Activated B cell treated with CpG ODN at 0.5 μM for 24 hours (primary cell): ENCODE measurements at regions not wholly inside any gene's neighbourhood (a gene's known extent, or its start where the extent isn't known, plus 50 kb on each side); places are given as distances from the start of the nearest gene placed in this dataset.

Experiments used
- ATAC-seq: fragments of 200-7000 bp; cut with Tn5 transposase; one replicate; pipeline ENCODE4 v1.10.0; 2021; ENCODE audit warnings: low read depth, mild to moderate bottlenecking, moderate library complexity
- CTCF ChIA-PET: fragments of 350-600 bp; sonication (Branson Sonifier 250); formaldehyde crosslinking; loops from one replicate; lab custom pipeline; 2021; ENCODE audit warnings: antibody characterized with exemption; lab: Charles Lee
- POLR2A ChIA-PET: fragments of 350-600 bp; sonication (Branson Sonifier 250); formaldehyde crosslinking; loops from one replicate; lab custom pipeline; 2021; ENCODE audit warnings: antibody characterized with exemption; lab: Charles Lee
- DNase-seq: peaks from one replicate; pipeline ENCODE4 v3.0.0; 2022
- H3K27ac Mint-ChIP-seq: one replicate; pipeline ENCODE4 v1.8.0; 2020; ENCODE audit warnings: mixed read lengths
- H3K27me3 Mint-ChIP-seq: one replicate; pipeline ENCODE4 v1.8.0; 2021; ENCODE audit warnings: mixed read lengths
- H3K36me3 Mint-ChIP-seq: one replicate; pipeline ENCODE4 v1.8.0; 2021; ENCODE audit warnings: low read depth, mixed read lengths
- H3K4me1 Mint-ChIP-seq: one replicate; pipeline ENCODE4 v1.8.0; 2021; ENCODE audit warnings: mixed read lengths
- H3K4me3 Mint-ChIP-seq: one replicate; pipeline ENCODE4 v1.8.0; 2020; ENCODE audit warnings: mild to moderate bottlenecking, mixed read lengths
- H3K9me3 Mint-ChIP-seq: one replicate; pipeline ENCODE4 v1.8.0; 2020; ENCODE audit warnings: mixed read lengths
- intact Hi-C: fragments of 100-400 bp; cut with micrococcal nuclease; formaldehyde crosslinking; loops from one replicate; pipeline ENCODE4 v1.15.1; 2024
- TF ChIP-seq, protein P1 (sequence below): fragments of 200-600 bp; IDR thresholded peaks from one replicate; pipeline ENCODE4 v1.8.0; 2022; ENCODE audit warnings: antibody characterized with exemption, mild to moderate bottlenecking

DNA sequence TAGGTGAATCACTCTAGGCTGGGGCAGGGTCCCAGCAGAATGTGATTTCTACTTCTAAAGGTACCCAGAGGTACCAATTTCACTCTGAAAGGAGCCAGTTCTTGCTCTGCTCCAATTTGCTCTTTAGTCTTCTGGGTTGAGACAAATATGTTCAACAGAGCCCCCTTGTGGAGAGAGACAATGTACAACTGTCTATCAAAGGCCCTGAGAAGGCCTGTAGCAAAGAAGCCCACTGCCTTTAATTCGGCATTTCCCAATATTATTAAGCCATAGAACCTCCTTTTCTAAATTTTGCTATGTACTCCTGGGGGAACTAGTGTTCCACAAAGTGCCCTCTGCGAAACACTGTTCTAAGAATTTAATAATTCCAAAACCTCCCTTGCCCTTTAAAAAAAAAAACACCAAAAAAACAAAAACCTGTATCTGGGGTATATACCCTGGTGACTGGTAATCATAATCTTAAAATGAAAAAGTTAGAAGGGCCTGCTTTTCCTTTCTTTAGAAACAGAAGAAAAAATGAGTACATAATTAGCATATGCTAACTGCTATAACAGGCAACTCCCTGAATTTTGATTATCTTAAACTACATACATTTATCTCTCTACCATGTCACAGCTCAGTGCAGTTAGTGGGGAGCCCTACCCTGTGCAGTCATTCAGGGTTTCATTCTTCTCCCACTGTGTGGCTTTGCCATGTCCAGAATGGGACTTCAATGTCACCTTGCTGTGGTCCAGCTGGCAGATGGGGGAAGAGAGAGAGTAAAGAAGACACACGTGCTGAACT lies 160.9 kb upstream of the BMPER start:
- CTCF ChIA-PET: no interaction called here
- ATAC-seq (no peak), DNase-seq (no peak)
- H3K27me3 Mint-ChIP-seq: no peaks in the 10 kb centered on the region
- H3K9me3 Mint-ChIP-seq: peaks cover 3% of the 10 kb centered on the region
- intact Hi-C loops: loop anchor here (2.0 kb wide), 1 partner anchor 322 kb away; no protein-coding TSS in a partner anchor
- no peaks in the 10 kb centered on the region for H3K4me1 Mint-ChIP-seq
- POLR2A ChIA-PET: no interaction called here
- H3K4me3 Mint-ChIP-seq: no peak overlapping the region
- TF ChIP-seq, protein P1, sequence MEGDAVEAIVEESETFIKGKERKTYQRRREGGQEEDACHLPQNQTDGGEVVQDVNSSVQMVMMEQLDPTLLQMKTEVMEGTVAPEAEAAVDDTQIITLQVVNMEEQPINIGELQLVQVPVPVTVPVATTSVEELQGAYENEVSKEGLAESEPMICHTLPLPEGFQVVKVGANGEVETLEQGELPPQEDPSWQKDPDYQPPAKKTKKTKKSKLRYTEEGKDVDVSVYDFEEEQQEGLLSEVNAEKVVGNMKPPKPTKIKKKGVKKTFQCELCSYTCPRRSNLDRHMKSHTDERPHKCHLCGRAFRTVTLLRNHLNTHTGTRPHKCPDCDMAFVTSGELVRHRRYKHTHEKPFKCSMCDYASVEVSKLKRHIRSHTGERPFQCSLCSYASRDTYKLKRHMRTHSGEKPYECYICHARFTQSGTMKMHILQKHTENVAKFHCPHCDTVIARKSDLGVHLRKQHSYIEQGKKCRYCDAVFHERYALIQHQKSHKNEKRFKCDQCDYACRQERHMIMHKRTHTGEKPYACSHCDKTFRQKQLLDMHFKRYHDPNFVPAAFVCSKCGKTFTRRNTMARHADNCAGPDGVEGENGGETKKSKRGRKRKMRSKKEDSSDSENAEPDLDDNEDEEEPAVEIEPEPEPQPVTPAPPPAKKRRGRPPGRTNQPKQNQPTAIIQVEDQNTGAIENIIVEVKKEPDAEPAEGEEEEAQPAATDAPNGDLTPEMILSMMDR: no peak
- no peak overlapping the region for H3K27ac Mint-ChIP-seq
- no peaks in the 10 kb centered on the region for H3K36me3 Mint-ChIP-seq

DNA sequence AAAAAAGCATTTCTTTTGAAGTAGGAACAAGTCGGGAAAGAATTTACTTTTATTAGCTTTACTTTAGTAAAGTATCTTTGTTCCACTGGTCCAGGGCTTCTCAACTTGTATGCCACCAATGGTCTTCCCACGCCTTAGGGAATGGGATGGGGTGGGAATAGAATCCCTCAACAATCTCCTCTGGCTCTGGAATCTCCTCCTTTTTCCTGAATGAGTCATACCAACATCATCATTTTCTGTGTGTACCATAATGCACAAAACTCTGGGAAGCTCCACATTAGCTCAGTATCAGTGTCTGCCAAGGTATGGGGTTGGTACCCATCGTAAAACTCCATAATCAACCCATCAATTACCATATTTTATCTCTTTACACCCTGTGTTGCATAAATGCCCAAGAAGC lies 159.4 kb upstream of the BMPER start:
- DNase-seq (no peak), ATAC-seq (no peak)
- H3K4me3 Mint-ChIP-seq: no peak overlapping the region
- H3K27ac Mint-ChIP-seq: no peak overlapping the region
- peaks cover 3% of the 10 kb centered on the region for H3K9me3 Mint-ChIP-seq
- no peaks in the 10 kb centered on the region for H3K36me3 Mint-ChIP-seq
- intact Hi-C loops: loop anchor here (2.0 kb wide), 1 partner anchor 323 kb away; no protein-coding TSS in a partner anchor
- CTCF ChIA-PET: no interaction called here
- H3K4me1 Mint-ChIP-seq: no peaks in the 10 kb centered on the region
- POLR2A ChIA-PET: no interaction called here
- TF ChIP-seq, protein P1: no peak
- no peaks in the 10 kb centered on the region for H3K27me3 Mint-ChIP-seq

DNA sequence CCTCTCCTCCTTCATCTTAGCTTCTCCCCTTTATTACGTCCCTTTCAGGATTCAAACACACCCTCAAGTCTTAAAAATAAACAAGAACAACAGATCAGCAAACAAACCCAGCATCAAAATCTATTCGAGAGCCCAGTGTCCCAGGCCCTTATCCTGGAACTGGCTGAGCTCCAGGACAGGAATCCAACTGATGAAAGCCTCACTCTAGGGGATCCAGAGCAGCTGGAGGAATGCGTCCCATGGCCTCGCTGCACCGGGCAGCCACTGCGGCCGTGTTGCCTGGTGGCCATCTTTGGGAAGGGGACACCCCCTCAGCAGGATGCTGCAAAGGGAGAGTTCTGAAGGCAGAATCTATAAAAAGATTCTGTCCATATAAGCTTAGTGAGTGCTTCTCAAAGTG lies 156.5 kb upstream of the BMPER start:
- Mint-ChIP-seq H3K36me3 (no peaks in the 10 kb centered on the region), H3K27me3 (peaks cover 3% of the 10 kb centered on the region), H3K9me3 (peaks cover 2% of the 10 kb centered on the region), H3K4me3 (no peak overlapping the region), H3K4me1 (no peaks in the 10 kb centered on the region), H3K27ac (no peak overlapping the region)
- POLR2A ChIA-PET: no interaction called here
- CTCF ChIA-PET: no interaction called here
- DNase-seq (no peak), ATAC-seq (no peak)
- TF ChIP-seq, protein P1: no peak
- intact Hi-C loops: no loop called here

DNA sequence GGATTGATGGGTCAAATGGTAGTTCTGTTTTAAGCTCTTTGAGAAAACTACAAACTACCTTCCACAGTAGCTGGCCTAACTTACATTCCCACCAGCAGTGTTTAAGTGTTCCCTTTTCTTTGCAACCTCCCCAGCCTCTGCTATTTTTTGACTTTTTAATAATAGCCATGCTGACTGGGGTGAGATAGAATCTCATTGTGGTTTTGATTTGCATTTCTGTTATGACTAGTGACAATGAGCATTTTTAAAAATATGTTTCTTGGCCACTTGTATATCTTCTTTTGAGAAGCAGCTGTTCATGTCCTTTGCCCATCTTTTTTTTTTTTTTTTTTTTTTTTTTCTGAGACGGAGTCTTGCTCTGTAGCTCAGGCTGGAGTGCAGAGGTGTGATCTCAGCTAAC lies 155.2 kb upstream of the BMPER start:
- Mint-ChIP-seq H3K27me3 (peaks cover 4% of the 10 kb centered on the region), H3K4me3 (no peak overlapping the region), H3K36me3 (no peaks in the 10 kb centered on the region), H3K4me1 (no peaks in the 10 kb centered on the region), H3K27ac (no peak overlapping the region), H3K9me3 (no peaks in the 10 kb centered on the region)
- ChIA-PET CTCF (no interaction called here), POLR2A (no interaction called here)
- intact Hi-C loops: no loop called here
- ATAC-seq (no peak), DNase-seq (no peak)
- TF ChIP-seq, protein P1: no peak

DNA sequence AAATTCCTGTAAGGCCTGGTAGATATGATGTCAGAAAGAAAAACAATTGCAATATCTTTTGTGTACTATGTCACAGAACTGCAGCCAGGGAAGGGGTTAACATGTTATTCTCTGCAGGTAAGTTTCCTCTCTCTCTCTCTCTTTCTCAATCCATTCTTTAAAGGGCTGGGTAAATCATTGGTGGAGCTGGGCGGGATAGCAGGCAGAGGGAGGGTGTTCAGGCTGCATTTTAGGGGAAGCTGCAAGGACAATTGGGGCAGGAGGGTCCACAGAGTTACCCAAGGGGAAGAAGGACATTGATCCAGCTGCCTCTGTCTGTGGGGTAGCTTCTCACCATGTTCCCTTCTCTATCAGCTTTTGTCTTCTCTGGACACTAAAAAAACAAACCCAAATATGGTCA lies 153.9 kb upstream of the BMPER start:
- H3K9me3 Mint-ChIP-seq: no peaks in the 10 kb centered on the region
- DNase-seq (no peak), ATAC-seq (no peak)
- H3K4me1 Mint-ChIP-seq: no peaks in the 10 kb centered on the region
- ChIA-PET CTCF (no interaction called here), POLR2A (no interaction called here)
- no peak overlapping the region for H3K4me3 Mint-ChIP-seq
- intact Hi-C loops: no loop called here
- TF ChIP-seq, protein P1: no peak
- H3K27me3 Mint-ChIP-seq: peaks cover 10% of the 10 kb centered on the region
- H3K27ac Mint-ChIP-seq: no peak overlapping the region
- no peaks in the 10 kb centered on the region for H3K36me3 Mint-ChIP-seq
